Activated naive CD4-positive, alpha-beta T cell treated with anti-CD3 and anti-CD28 coated beads, Interleukin-2, amount 10 ng/mL, durations not matched to agents 7 days and 5 days (primary cell): ENCODE measurements at regions not wholly inside any gene's neighbourhood (a gene's known extent, or its start where the extent isn't known, plus 50 kb on each side); places are given as distances from the start of the nearest gene placed in this dataset.

Experiments
- CTCF ChIA-PET: fragments of 350-600 bp; sonication (Branson Sonifier 250); formaldehyde crosslinking; loops from one replicate; lab custom pipeline; 2021; ENCODE audit warnings: antibody characterized with exemption; lab: Charles Lee
- DNase-seq: peaks from one replicate; pipeline ENCODE4 v3.0.0-alpha.2; 2020
- H3K27ac Mint-ChIP-seq: one replicate; pipeline ENCODE4 v1.8.0; 2021; ENCODE audit warnings: mild to moderate bottlenecking, moderate library complexity, mixed read lengths
- H3K27me3 Mint-ChIP-seq: one replicate; pipeline ENCODE4 v1.8.0; 2021; ENCODE audit warnings: mild to moderate bottlenecking, mixed read lengths
- H3K36me3 Mint-ChIP-seq: one replicate; pipeline ENCODE4 v1.8.0; 2021; ENCODE audit warnings: mixed read lengths
- H3K4me1 Mint-ChIP-seq: one replicate; pipeline ENCODE4 v1.8.0; 2021; ENCODE audit warnings: mixed read lengths
- H3K4me3 Mint-ChIP-seq: one replicate; pipeline ENCODE4 v1.8.0; 2021; ENCODE audit warnings: mild to moderate bottlenecking, moderate library complexity, mixed read lengths
- H3K9me3 Mint-ChIP-seq: one replicate; pipeline ENCODE4 v1.8.0; 2021; ENCODE audit warnings: mixed read lengths

GRCh38 chr2:128868686-128869551, 550.3 kb upstream of the HS6ST1 start:
- no peak overlapping the region for H3K4me3 Mint-ChIP-seq
- no peak overlapping the region for H3K27ac Mint-ChIP-seq
- CTCF ChIA-PET: no interaction called here
- H3K4me1 Mint-ChIP-seq: no peaks in the 10 kb centered on the region
- H3K36me3 Mint-ChIP-seq: no peaks in the 10 kb centered on the region
- no peaks in the 10 kb centered on the region for H3K9me3 Mint-ChIP-seq
- DNase-seq: no peak
- no peaks in the 10 kb centered on the region for H3K27me3 Mint-ChIP-seq

- DNase-seq: no peak
- no peaks in the 10 kb centered on the region for H3K36me3 Mint-ChIP-seq
- H3K27ac Mint-ChIP-seq: no peak overlapping the region
- H3K4me1 Mint-ChIP-seq: no peaks in the 10 kb centered on the region
- CTCF ChIA-PET: no interaction called here
- no peaks in the 10 kb centered on the region for H3K9me3 Mint-ChIP-seq
- H3K4me3 Mint-ChIP-seq: no peak overlapping the region
- no peaks in the 10 kb centered on the region for H3K27me3 Mint-ChIP-seq
Observed at GRCh38 chr2:128874608-128875007, 555.9 kb upstream of the HS6ST1 start.

GRCh38 chr2:128876986-128877983, 558.6 kb upstream of the HS6ST1 start:
- no peak overlapping the region for H3K27ac Mint-ChIP-seq
- DNase-seq: no peak
- H3K4me3 Mint-ChIP-seq: no peak overlapping the region
- no peaks in the 10 kb centered on the region for H3K4me1 Mint-ChIP-seq
- no peaks in the 10 kb centered on the region for H3K27me3 Mint-ChIP-seq
- no peaks in the 10 kb centered on the region for H3K9me3 Mint-ChIP-seq
- CTCF ChIA-PET: no interaction called here
- no peaks in the 10 kb centered on the region for H3K36me3 Mint-ChIP-seq

DNA sequence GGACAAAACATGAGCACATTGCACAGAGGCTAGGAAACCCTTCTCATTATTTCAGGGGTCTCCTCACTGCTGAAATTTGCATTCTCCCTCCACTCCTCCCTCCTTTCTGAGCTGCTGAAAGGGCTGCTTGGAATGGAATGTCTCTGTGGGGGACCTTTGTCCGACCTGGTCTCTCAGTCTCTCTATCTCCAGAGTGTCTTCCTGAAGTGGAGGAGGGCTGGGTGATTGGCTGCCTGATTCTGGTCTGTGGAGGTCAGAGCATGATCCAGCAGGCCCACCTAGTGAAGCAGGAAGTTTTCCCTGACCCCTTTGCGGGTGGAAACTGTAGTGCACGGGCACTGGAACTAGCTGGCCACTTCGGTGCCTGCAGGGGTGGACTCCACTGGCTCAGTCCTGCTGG, 560.5 kb upstream of the HS6ST1 start:
- CTCF ChIA-PET: no interaction called here
- no peak for DNase-seq
- Mint-ChIP-seq H3K27me3 (no peaks in the 10 kb centered on the region), H3K9me3 (no peaks in the 10 kb centered on the region), H3K27ac (no peak overlapping the region), H3K4me1 (no peaks in the 10 kb centered on the region), H3K4me3 (no peak overlapping the region), H3K36me3 (no peaks in the 10 kb centered on the region)

DNA sequence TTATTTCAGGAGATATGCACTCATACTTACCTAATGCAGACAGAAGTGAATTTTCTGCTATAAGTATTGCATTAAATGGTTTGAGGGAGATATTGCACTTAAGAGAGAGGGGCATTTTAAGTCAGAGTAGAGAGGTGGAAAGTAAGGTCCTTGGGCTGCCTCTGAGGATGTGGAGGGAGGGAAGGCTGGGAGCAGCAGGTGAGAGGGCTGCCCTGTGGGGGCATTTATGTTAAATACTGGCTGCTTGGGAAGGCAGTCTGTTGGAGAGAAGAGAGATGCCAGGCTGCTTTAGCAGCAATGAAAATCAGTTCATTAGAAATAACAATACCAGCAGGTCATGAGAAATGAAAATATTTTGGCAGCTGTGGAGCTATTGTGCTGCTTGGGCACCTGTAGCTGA, 576.2 kb upstream of the HS6ST1 start:
- no peaks in the 10 kb centered on the region for H3K36me3 Mint-ChIP-seq
- no peak overlapping the region for H3K4me3 Mint-ChIP-seq
- DNase-seq: no peak
- no peaks in the 10 kb centered on the region for H3K4me1 Mint-ChIP-seq
- no peak overlapping the region for H3K27ac Mint-ChIP-seq
- no peaks in the 10 kb centered on the region for H3K9me3 Mint-ChIP-seq
- peaks cover 4% of the 10 kb centered on the region for H3K27me3 Mint-ChIP-seq
- CTCF ChIA-PET: no interaction called here

GRCh38 chr2:128901572-128902391, 583.1 kb upstream of the HS6ST1 start:
- no peak overlapping the region for H3K4me3 Mint-ChIP-seq
- H3K27ac Mint-ChIP-seq: no peak overlapping the region
- H3K27me3 Mint-ChIP-seq: peaks cover 4% of the 10 kb centered on the region
- peaks cover 1% of the 10 kb centered on the region for H3K9me3 Mint-ChIP-seq
- DNase-seq: no peak
- no peaks in the 10 kb centered on the region for H3K4me1 Mint-ChIP-seq
- H3K36me3 Mint-ChIP-seq: no peaks in the 10 kb centered on the region
- CTCF ChIA-PET: no interaction called here

GRCh38 chr2:128903637-128904036, 585.0 kb upstream of the HS6ST1 start:
- no peaks in the 10 kb centered on the region for H3K36me3 Mint-ChIP-seq
- no peaks in the 10 kb centered on the region for H3K4me1 Mint-ChIP-seq
- CTCF ChIA-PET: no interaction called here
- no peak overlapping the region for H3K4me3 Mint-ChIP-seq
- H3K9me3 Mint-ChIP-seq: peaks cover 1% of the 10 kb centered on the region
- no peak for DNase-seq
- H3K27ac Mint-ChIP-seq: no peak overlapping the region
- peaks cover 4% of the 10 kb centered on the region for H3K27me3 Mint-ChIP-seq

DNA sequence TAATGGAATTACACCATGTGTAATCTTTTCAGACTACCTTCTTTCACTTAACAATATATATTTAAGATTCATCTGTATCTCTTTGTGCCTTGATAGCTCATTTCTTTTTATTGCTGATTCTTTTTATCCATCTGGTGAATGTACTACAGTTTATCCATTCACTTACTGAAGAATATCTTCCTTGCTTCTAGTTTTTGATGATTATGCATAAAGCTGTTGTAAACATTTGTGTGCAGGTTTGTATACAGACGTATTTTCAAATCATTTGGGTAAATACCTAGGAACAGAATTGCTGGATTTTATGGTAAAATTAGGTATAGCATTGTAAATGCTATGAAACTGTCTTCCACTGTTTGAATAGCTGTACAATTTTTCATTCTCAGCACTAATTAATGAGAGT, 592.6 kb upstream of the HS6ST1 start:
- CTCF ChIA-PET: no interaction called here
- Mint-ChIP-seq H3K9me3 (peaks cover 7% of the 10 kb centered on the region), H3K4me1 (no peaks in the 10 kb centered on the region), H3K27ac (no peak overlapping the region), H3K4me3 (no peak overlapping the region), H3K36me3 (no peaks in the 10 kb centered on the region), H3K27me3 (no peaks in the 10 kb centered on the region)
- no peak for DNase-seq

DNA sequence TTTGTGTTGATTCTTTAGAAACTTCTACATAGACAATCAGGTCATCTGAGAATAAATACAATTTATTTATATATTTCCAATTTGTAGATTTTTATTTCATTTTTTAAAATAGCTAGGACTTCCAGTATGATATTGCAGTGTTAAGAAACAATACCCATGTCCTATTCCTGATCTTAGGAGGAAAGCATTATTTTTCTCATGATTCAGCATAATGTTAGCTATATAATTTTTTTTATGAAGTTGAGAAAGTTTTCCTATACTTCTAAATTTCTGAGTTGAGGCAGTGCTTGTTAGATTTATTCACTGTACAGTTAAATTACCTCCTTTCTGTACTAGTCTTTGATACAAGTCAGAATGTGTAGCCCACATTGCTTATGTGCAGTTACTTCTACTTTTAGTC, 595.7 kb upstream of the HS6ST1 start:
- no peak for DNase-seq
- Mint-ChIP-seq H3K27ac (no peak overlapping the region), H3K4me1 (no peaks in the 10 kb centered on the region), H3K36me3 (no peaks in the 10 kb centered on the region), H3K27me3 (no peaks in the 10 kb centered on the region), H3K9me3 (peaks cover 5% of the 10 kb centered on the region), H3K4me3 (no peak overlapping the region)
- CTCF ChIA-PET: no interaction called here

- CTCF ChIA-PET: no interaction called here
- Mint-ChIP-seq H3K27me3 (no peaks in the 10 kb centered on the region), H3K4me3 (no peak overlapping the region), H3K27ac (no peak overlapping the region), H3K9me3 (no peaks in the 10 kb centered on the region), H3K36me3 (no peaks in the 10 kb centered on the region), H3K4me1 (no peaks in the 10 kb centered on the region)
- no peak for DNase-seq
Observed at GRCh38 chr2:128921751-128922150, 603.1 kb upstream of the HS6ST1 start.

GRCh38 chr2:128922154-128922553, 603.5 kb upstream of the HS6ST1 start:
- Mint-ChIP-seq H3K9me3 (no peaks in the 10 kb centered on the region), H3K27me3 (no peaks in the 10 kb centered on the region), H3K4me3 (no peak overlapping the region), H3K27ac (no peak overlapping the region), H3K4me1 (no peaks in the 10 kb centered on the region), H3K36me3 (no peaks in the 10 kb centered on the region)
- DNase-seq: no peak
- CTCF ChIA-PET: no interaction called here

- no peak overlapping the region for H3K27ac Mint-ChIP-seq
- H3K9me3 Mint-ChIP-seq: no peaks in the 10 kb centered on the region
- no peak overlapping the region for H3K4me3 Mint-ChIP-seq
- no peaks in the 10 kb centered on the region for H3K36me3 Mint-ChIP-seq
- CTCF ChIA-PET: no interaction called here
- no peaks in the 10 kb centered on the region for H3K4me1 Mint-ChIP-seq
- H3K27me3 Mint-ChIP-seq: no peaks in the 10 kb centered on the region
- DNase-seq: no peak
Observed at GRCh38 chr2:128925631-128926030, 607.0 kb upstream of the HS6ST1 start.

GRCh38 chr2:128930101-128930500, 611.4 kb upstream of the HS6ST1 start:
- Mint-ChIP-seq H3K36me3 (no peaks in the 10 kb centered on the region), H3K4me3 (no peak overlapping the region), H3K27me3 (no peaks in the 10 kb centered on the region), H3K9me3 (no peaks in the 10 kb centered on the region), H3K27ac (no peak overlapping the region), H3K4me1 (no peaks in the 10 kb centered on the region)
- DNase-seq: no peak
- CTCF ChIA-PET: no interaction called here

DNA sequence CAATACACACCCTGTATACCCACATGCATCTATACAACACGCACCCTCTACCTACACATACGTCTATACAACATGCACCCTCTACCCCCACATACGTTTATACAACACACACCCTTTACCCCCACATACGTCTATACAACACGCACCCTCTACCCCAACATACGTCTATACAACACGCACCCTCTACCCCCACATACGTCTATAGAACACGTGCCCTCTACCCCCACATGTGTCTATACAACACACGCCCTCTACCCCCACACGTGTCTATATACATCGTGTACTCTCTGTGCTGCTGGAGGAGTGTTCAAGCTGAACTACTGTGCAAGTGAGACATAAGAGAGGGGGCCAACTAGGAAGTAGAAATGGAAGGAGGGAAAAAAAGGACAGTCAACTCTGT, 621.7 kb upstream of the HS6ST1 start:
- H3K9me3 Mint-ChIP-seq: no peaks in the 10 kb centered on the region
- H3K27ac Mint-ChIP-seq: no peak overlapping the region
- H3K27me3 Mint-ChIP-seq: no peaks in the 10 kb centered on the region
- H3K36me3 Mint-ChIP-seq: no peaks in the 10 kb centered on the region
- no peak overlapping the region for H3K4me3 Mint-ChIP-seq
- no peaks in the 10 kb centered on the region for H3K4me1 Mint-ChIP-seq
- no peak for DNase-seq
- CTCF ChIA-PET: no interaction called here
